GM18870 (cell line): ENCODE measurements at regions not wholly inside any gene's neighbourhood (a gene's known extent, or its start where the extent isn't known, plus 50 kb on each side); places are given as distances from the start of the nearest gene placed in this dataset.
"Not testable (repeated sequence)": the region's sequence is repeated elsewhere in the genome, so short reads cannot be mapped to it uniquely, and the experiment has no call there.

ENCODE experiments used
- ATAC-seq: cut with Tn5 transposase; IDR thresholded peaks from one replicate; pipeline ENCODE4 v1.9.1; 2021; ENCODE audit warnings: moderate library complexity; ENCODE audit not compliant: unreplicated experiment

- no peak for ATAC-seq
These were observed 119.0 kb downstream of the NKX6-1 start for GRCh38 chr4:84379917-84380641.

GRCh38 chr4:84378983-84379382 is 120.1 kb downstream of the NKX6-1 start:
- no peak for ATAC-seq

- ATAC-seq = no peak
These were observed 120.7 kb downstream of the NKX6-1 start for GRCh38 chr4:84378356-84378755.

DNA sequence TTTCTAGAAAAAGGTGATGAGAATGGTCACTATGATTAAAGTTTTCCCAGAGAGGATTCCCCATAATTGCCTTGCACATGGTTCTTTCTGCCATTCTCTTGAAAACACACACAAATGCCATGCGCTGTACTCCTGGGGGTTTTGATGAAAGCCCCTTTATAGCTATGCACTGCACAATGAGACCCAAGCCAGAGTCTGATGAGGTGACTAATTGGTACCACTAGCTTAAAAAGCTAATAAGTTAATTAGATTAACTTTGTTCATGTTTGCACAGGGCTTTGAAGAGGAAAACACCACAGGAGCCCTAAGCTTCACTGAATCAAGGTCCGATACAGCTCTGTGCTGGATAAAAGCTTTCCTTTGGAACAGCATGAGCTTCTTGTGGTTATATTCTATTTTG is 132.2 kb downstream of the NKX6-1 start:
- ATAC-seq = no peak

DNA sequence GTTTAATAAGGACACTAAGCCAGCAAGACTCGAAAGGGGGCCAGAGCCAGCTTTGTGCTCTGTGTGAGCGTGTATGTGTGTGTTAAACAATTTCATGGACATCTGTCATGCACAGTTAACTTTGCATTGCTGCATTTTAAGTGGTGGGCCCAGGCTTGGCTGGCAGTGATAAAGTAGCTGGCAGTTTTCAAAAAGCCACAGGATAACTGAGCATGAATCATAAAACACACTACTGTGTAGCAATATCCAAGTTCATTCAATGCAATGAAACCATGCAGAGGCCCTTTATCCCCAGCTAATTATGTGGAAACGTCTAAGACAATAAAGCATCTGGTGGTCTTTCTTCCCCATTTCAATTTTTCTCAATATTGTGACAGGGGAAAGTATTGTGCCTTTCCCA is 132.9 kb downstream of the NKX6-1 start:
- no peak for ATAC-seq

DNA sequence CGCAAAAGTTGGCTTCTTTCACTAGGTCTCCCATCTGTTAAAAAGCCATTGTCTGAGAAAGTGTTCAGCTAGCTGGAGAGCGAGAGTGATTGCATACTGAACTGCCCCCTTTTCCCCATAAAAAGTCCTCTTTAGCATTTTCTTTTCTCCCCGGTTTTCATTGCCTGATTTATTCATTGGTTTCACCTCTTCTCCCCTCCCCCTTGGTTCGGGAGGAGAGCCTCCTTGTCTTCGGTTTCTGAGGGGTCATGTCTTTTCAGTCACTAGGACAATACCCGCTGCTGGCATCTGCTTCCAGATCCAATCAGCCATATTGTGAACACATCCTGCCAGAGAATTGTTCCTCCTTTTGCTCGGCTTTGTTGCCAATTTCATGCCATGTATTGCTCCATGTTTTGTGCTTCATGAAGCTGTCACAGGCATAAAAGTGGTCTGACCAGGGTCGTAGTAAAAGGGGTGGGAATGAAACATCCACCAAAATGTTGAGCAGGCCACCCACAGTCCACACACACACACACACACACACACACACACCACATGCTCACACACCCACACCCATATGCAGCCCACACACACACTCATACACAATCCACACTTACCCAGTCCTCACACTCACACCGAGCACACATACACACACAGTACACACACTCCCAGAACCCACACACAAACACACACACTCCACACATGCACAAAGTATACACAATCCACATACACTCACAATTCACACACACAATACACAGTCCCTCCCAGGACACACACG is 136.0 kb downstream of the NKX6-1 start:
- ATAC-seq = no peak

GRCh38 chr4:84342161-84342560 is 156.9 kb downstream of the NKX6-1 start:
- no peak for ATAC-seq

GRCh38 chr4:84341559-84341958 is 157.5 kb downstream of the NKX6-1 start:
- no peak for ATAC-seq

GRCh38 chr4:84338367-84338766 is 160.7 kb downstream of the NKX6-1 start:
- no peak for ATAC-seq

DNA sequence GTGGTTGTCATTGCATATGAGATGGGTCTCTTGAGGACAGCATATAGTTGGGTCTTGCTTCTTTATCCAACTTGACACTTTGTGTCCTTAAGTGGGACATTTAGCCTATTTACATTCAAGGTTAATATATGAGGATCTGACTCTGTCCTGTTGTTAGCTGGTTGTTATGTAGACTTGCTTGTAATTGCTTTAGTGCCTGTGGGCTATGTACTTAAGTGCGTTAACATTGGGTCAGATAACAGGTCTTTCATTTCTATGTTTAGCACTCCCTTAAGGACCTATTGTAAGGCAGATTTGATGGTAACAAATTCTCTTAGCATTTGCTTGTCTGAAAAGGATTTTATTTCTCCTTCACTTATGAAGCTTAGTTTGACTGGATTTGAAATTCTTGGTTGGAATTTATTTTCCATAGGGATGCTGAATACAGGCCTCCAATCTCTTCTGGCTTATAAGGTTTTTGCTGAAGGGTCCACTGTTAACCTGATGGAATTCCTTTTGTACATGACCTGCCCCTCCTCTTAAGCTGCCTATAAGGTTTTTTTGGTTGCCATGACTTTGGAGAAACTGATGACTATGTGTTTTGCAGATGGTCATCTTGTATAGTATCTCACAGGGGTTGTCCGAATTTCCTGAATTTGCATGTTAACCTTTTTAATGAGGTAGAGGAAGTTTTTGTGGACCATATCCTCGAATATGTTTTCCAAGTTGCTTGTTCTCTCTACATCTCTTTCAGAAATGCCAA is 162.0 kb downstream of the NKX6-1 start:
- no peak for ATAC-seq

GRCh38 chr4:84327526-84327925 is 171.6 kb downstream of the NKX6-1 start:
- no peak for ATAC-seq

GRCh38 chr4:84325625-84326024 is 173.5 kb downstream of the NKX6-1 start:
- no peak for ATAC-seq

GRCh38 chr4:84324303-84325245 is 174.5 kb downstream of the NKX6-1 start:
- ATAC-seq = no peak

DNA sequence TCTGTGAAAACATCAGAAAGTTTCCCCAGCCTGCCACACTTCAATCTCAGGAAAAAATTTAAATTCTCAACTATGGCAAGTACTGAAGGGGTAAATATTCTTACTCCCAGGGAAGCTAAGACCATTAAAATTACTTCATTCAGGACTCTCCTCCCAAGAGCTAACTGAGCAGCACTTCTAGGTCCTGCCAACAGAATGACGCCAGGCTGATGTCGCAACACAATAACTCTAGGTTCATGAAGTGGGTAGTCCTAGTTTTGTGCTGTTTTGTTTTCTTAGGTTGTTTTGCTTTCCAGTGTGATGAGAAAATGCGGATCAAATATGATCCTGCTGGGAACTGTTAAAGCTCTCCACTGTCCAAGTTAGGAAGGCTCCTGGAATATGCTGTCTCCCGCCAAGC is 180.0 kb downstream of the NKX6-1 start:
- ATAC-seq = no peak

DNA sequence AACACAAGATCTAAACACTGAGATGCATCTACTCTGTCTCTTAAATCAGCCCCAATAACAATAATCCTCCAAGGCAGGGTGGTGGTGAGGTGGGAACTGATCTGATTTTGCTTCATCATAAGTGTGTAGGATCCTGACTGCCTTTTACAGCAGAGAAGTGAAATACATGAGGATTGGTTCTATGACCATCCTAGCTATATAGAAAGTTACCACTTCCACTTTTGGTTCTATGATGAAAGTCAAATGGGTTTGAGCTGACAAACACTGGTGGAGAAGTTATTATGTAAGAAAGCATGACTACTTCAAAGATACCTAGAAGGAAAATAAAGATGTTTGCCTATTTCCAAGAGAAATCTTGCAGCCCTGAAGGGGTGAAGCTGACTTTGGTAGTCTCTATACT is 181.6 kb downstream of the NKX6-1 start:
- no peak for ATAC-seq

GRCh38 chr4:84312426-84313012 is 186.6 kb downstream of the NKX6-1 start:
- no peak for ATAC-seq

- ATAC-seq = no peak
These were observed 189.9 kb downstream of the NKX6-1 start for GRCh38 chr4:84309191-84309590.

- ATAC-seq = not testable (repeated sequence)
These were observed 200.3 kb downstream of the NKX6-1 start for GRCh38 chr4:84298719-84299254.

DNA sequence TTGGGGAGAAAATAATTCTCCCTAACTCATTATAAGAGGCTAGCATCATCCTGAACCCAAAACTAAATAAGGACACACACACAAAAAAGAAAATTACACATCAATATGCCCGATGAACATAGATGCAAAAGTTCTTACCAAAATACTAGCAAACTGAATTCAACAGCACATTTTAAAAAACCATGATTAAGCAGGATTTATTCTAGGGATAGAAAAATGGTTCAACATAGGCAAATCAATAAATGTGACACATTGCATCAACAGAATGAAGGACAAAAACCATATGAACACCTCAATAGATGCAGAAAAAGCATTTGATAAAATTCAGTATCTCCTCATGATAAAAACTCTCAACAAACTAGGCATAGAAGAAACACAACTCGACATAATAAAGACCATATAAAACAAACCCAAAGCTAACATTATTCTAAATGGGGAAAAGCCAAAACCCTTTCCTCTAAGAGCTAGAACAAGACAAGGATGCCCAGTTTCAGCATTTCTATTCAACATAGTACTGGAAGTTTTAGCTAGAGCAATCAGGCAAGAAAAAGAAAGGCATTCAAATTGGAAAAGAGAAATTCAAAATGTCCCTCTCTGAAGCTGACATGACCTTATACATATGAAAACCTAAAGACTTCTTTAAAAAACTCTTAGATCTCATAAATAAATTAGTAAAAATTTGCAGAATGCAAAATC is 200.9 kb downstream of the NKX6-1 start:
- no peak for ATAC-seq
